ENCODE measurements at regions not wholly inside any gene's neighbourhood (a gene's known extent, or its start where the extent isn't known, plus 50 kb on each side); places are given as distances from the start of the nearest gene placed in this dataset.

GRCh38 chr10:8705415-8705814 is 650.9 kb downstream of the GATA3 start:
- no peak for ATAC-seq
- Histone ChIP-seq H3K9me3 (no peaks in the 10 kb centered on the region), H3K4me3 (no peak overlapping the region), H3K4me1 (no peaks in the 10 kb centered on the region), H3K36me3 (no peaks in the 10 kb centered on the region), H3K27ac (no peak overlapping the region), H3K27me3 (ENCODE audit: low read depth) (no peaks in the 10 kb centered on the region)
- intact Hi-C loops (cut with DNase I), result no loop called here
- no peak for TF ChIP-seq CTCF (IDR thresholded peaks at IDR 0.05)
- DNase-seq, result no peak

GRCh38 chr10:8712656-8713055 is 658.2 kb downstream of the GATA3 start:
- no peak for DNase-seq
- no peak for ATAC-seq
- intact Hi-C loops (cut with DNase I), result no loop called here
- H3K27ac ChIP-seq, result no peak overlapping the region
- no peaks in the 10 kb centered on the region for H3K36me3 ChIP-seq
- H3K4me1 ChIP-seq, result no peaks in the 10 kb centered on the region
- H3K9me3 ChIP-seq, result no peaks in the 10 kb centered on the region
- TF ChIP-seq CTCF (IDR thresholded peaks at IDR 0.05), result no peak
- no peak overlapping the region for H3K4me3 ChIP-seq
- no peaks in the 10 kb centered on the region for H3K27me3 ChIP-seq (ENCODE audit: low read depth)

GRCh38 chr10:8719971-8720370 is 665.5 kb downstream of the GATA3 start:
- intact Hi-C loops (cut with DNase I), result no loop called here
- no peaks in the 10 kb centered on the region for H3K36me3 ChIP-seq
- H3K27ac ChIP-seq, result no peak overlapping the region
- H3K4me3 ChIP-seq, result no peak overlapping the region
- H3K4me1 ChIP-seq, result no peaks in the 10 kb centered on the region
- DNase-seq, result no peak
- H3K27me3 ChIP-seq (ENCODE audit: low read depth), result no peaks in the 10 kb centered on the region
- H3K9me3 ChIP-seq, result peaks cover 5% of the 10 kb centered on the region
- no peak for ATAC-seq
- TF ChIP-seq CTCF (IDR thresholded peaks at IDR 0.05), result no peak

- no peak overlapping the region for H3K27ac ChIP-seq
Measured at GRCh38 chr10:8721650-8722049, 667.2 kb downstream of the GATA3 start.

GRCh38 chr10:8722835-8723234 is 668.3 kb downstream of the GATA3 start:
- Histone ChIP-seq H3K4me3 (no peak overlapping the region), H3K36me3 (no peaks in the 10 kb centered on the region), H3K9me3 (peaks cover 5% of the 10 kb centered on the region), H3K27ac (no peak overlapping the region), H3K27me3 (ENCODE audit: low read depth) (no peaks in the 10 kb centered on the region), H3K4me1 (no peaks in the 10 kb centered on the region)
- DNase-seq, result no peak
- no peak for TF ChIP-seq CTCF (IDR thresholded peaks at IDR 0.05)
- ATAC-seq, result no peak
- intact Hi-C loops (cut with DNase I), result no loop called here

More at GRCh38 chr10:8721650-8722049, 667.2 kb downstream of the GATA3 start:
- Histone ChIP-seq H3K4me1 (no peaks in the 10 kb centered on the region), H3K4me3 (no peak overlapping the region), H3K27me3 (ENCODE audit: low read depth) (no peaks in the 10 kb centered on the region), H3K9me3 (peaks cover 5% of the 10 kb centered on the region), H3K36me3 (no peaks in the 10 kb centered on the region)
- no peak for DNase-seq
- intact Hi-C loops (cut with DNase I), result no loop called here
- ATAC-seq, result no peak
- no peak for TF ChIP-seq CTCF (IDR thresholded peaks at IDR 0.05)

- Histone ChIP-seq H3K36me3 (no peaks in the 10 kb centered on the region), H3K4me1 (no peaks in the 10 kb centered on the region), H3K27ac (no peak overlapping the region), H3K9me3 (no peaks in the 10 kb centered on the region), H3K27me3 (ENCODE audit: low read depth) (no peaks in the 10 kb centered on the region), H3K4me3 (no peak overlapping the region)
- DNase-seq (no peak), ATAC-seq (no peak)
- intact Hi-C loops (cut with DNase I), result no loop called here
- TF ChIP-seq CTCF (IDR thresholded peaks at IDR 0.05), result no peak
Measured at GRCh38 chr10:8725343-8725742, 670.9 kb downstream of the GATA3 start.
